H1 (cell line): ENCODE measurements at regions not wholly inside any gene's neighbourhood (a gene's known extent, or its start where the extent isn't known, plus 50 kb on each side); places are given as distances from the start of the nearest gene placed in this dataset.

Experiments used
- CTCF ChIA-PET: fragments of 300-600 bp; sonication (Branson Sonifier 250); formaldehyde crosslinking; loops from one replicate; lab custom pipeline; 2021; ENCODE audit not compliant: partially characterized antibody; lab: Charles Lee
- POLR2A ChIA-PET: fragments of 300-600 bp; sonication (Branson Sonifier 250); formaldehyde crosslinking; loops from one replicate; lab custom pipeline; 2021; ENCODE audit warnings: inconsistent platforms; ENCODE audit not compliant: partially characterized antibody; lab: Charles Lee
- DNase-seq, 2 experiments: peaks; one replicate each; pipeline versions ENCODE4 v3.0.0 to v3.0.0-alpha.2; 2010 to 2022; ENCODE audit warnings: low spot score in 2 of 2, low read depth in 1 of 2, mixed read lengths in 1 of 2
- FAIRE-seq: peaks from 2 replicates; lab custom pipeline; 2011; peaks lifted over from hg19 to GRCh38; lab: Jason Lieb, UNC
- H2AFZ ChIP-seq: 2 replicates; pipeline ENCODE4 v1.8.1; 2012; ENCODE audit warnings: low read length, inconsistent platforms
- H2AK5ac ChIP-seq: 2 replicates; pipeline ENCODE4 v1.6.1; 2013; ENCODE audit warnings: low read depth, low read length
- H2BK120ac ChIP-seq: replicated peaks from 2 replicates; pipeline ENCODE3; 2013; ENCODE audit warnings: low read depth, low read length, inconsistent platforms
- H2BK12ac ChIP-seq: 2 replicates; pipeline ENCODE4 v1.6.1; 2013; ENCODE audit warnings: low read depth, low read length
- H2BK15ac ChIP-seq: 2 replicates; pipeline ENCODE4 v1.6.1; 2013; ENCODE audit warnings: low read length
- H2BK20ac ChIP-seq: 2 replicates; pipeline ENCODE4 v1.6.1; 2013; ENCODE audit warnings: low read length
- H2BK5ac ChIP-seq: 2 replicates; pipeline ENCODE4 v1.6.1; 2013; ENCODE audit warnings: low read depth, low read length
- H3K14ac ChIP-seq: 2 replicates; pipeline ENCODE4 v1.6.1; 2013; ENCODE audit warnings: inconsistent platforms; ENCODE audit not compliant: insufficient read length
- H3K18ac ChIP-seq: 2 replicates; pipeline ENCODE4 v1.6.1; 2013; ENCODE audit warnings: low read length; ENCODE audit errors: extremely low read depth
- H3K23ac ChIP-seq: 2 replicates; pipeline ENCODE4 v1.6.1; 2013; ENCODE audit warnings: inconsistent platforms; ENCODE audit not compliant: insufficient read length
- H3K23me2 ChIP-seq: 2 replicates; pipeline ENCODE4 v1.6.1; 2013; ENCODE audit warnings: low read depth, low read length
- H3K27ac ChIP-seq: 2 replicates; pipeline ENCODE4 v1.6.1; 2011; ENCODE audit warnings: low read depth, low read length, inconsistent platforms
- H3K27me3 ChIP-seq, 4 experiments: replicated peaks in 1 of 4; 1 replicate in 1 of 4; 2 replicates in 3 of 4; pipeline versions ENCODE4 v1.6.1 to v1.8.1; 2011 to 2013; ENCODE audit warnings: low read length in 3 of 4, mild to moderate bottlenecking in 3 of 4, inconsistent platforms in 2 of 4, mixed read lengths in 2 of 4, moderate library complexity in 1 of 4; ENCODE audit not compliant: control insufficient read depth in 3 of 4, insufficient read depth in 3 of 4; ENCODE audit errors: extremely low read depth in 1 of 4
- H3K36me3 ChIP-seq, 4 experiments: 2 replicates each; pipeline versions ENCODE4 v1.6.1 to v1.8.1; 2011 to 2013; ENCODE audit warnings: mild to moderate bottlenecking in 4 of 4, low read length in 3 of 4, moderate library complexity in 2 of 4, control low read depth in 1 of 4, inconsistent platforms in 1 of 4; ENCODE audit not compliant: insufficient read depth in 4 of 4, control insufficient read depth in 2 of 4
- H3K4ac ChIP-seq: replicated peaks from 2 replicates; pipeline ENCODE3; 2013; ENCODE audit warnings: low read length, low read depth, mixed read lengths, inconsistent platforms; ENCODE audit not compliant: insufficient read length
- H3K4me1 ChIP-seq, 4 experiments: replicated peaks in 1 of 4; 1 replicate in 1 of 4; 2 replicates in 3 of 4; pipeline versions ENCODE4 v1.6.1 to v1.8.1; 2011 to 2013; ENCODE audit warnings: low read length in 3 of 4, inconsistent platforms in 2 of 4, mixed read lengths in 1 of 4; ENCODE audit not compliant: insufficient read depth in 4 of 4, control insufficient read depth in 3 of 4
- H3K4me2 ChIP-seq, 2 experiments: 2 replicates each; pipeline versions ENCODE4 v1.6.1 to v1.8.1; 2011 to 2013; ENCODE audit warnings: low read depth in 2 of 2, low read length in 2 of 2, control low read depth in 1 of 2, inconsistent platforms in 1 of 2, mild to moderate bottlenecking in 1 of 2; ENCODE audit not compliant: insufficient read depth in 1 of 2
- H3K4me3 ChIP-seq, 4 experiments: fragments of 200-600, 300-600 bp in 1 of 4; sonication (generic), shearing (Covaris generic), sonication (Bioruptor Twin) in 1 of 4; 2 replicates each; pipeline versions ENCODE4 v1.5.1 to v1.8.1; 2011 to 2016; ENCODE audit warnings: low read length in 4 of 4, low read depth in 3 of 4, control low read depth in 2 of 4, inconsistent platforms in 2 of 4, mild to moderate bottlenecking in 2 of 4, mixed read lengths in 1 of 4, moderate library complexity in 1 of 4; ENCODE audit not compliant: insufficient read depth in 2 of 4; ENCODE audit errors: extremely low read depth in 1 of 4
- H3K56ac ChIP-seq: replicated peaks from 2 replicates; pipeline ENCODE3; 2013; ENCODE audit warnings: low read depth, mild to moderate bottlenecking, mixed read lengths, low read length, inconsistent platforms; ENCODE audit not compliant: insufficient read length
- H3K79me1 ChIP-seq: 2 replicates; pipeline ENCODE4 v1.6.1; 2013; ENCODE audit warnings: low read depth, low read length, control low read depth
- H3K79me2 ChIP-seq, 2 experiments: 2 replicates each; pipeline versions ENCODE4 v1.6.1 to v1.8.1; 2012 to 2013; ENCODE audit warnings: low read length in 2 of 2, mild to moderate bottlenecking in 2 of 2, inconsistent platforms in 1 of 2; ENCODE audit not compliant: insufficient read depth in 2 of 2, control insufficient read depth in 1 of 2
- H3K9ac ChIP-seq, 4 experiments: replicated peaks in 1 of 4; 1 replicate in 1 of 4; 2 replicates in 3 of 4; pipeline versions ENCODE4 v1.6.1 to v1.8.1; 2011 to 2013; ENCODE audit warnings: low read depth in 3 of 4, low read length in 3 of 4, control low read depth in 2 of 4, mild to moderate bottlenecking in 2 of 4, moderate library complexity in 2 of 4, inconsistent platforms in 1 of 4; ENCODE audit errors: extremely low read depth in 1 of 4
- H3K9me3 ChIP-seq, 2 experiments: 2 replicates each; pipeline versions ENCODE4 v1.6.1 to v1.8.1; 2012 to 2013; ENCODE audit warnings: mild to moderate bottlenecking in 2 of 2, moderate library complexity in 2 of 2, control low read depth in 1 of 2, inconsistent platforms in 1 of 2, low read depth in 1 of 2, low read length in 1 of 2, mixed read lengths in 1 of 2; ENCODE audit not compliant: insufficient read depth in 2 of 2
- H4K20me1 ChIP-seq, 2 experiments: replicated peaks in 1 of 2; 2 replicates each; pipeline versions ENCODE3 to v1.8.1; 2011 to 2013; ENCODE audit warnings: inconsistent platforms in 2 of 2, low read length in 2 of 2, mild to moderate bottlenecking in 1 of 2; ENCODE audit not compliant: insufficient read depth in 2 of 2, control insufficient read depth in 1 of 2
- H4K5ac ChIP-seq: 2 replicates; pipeline ENCODE4 v1.6.1; 2013; ENCODE audit warnings: low read length, low read depth, mixed read lengths, inconsistent platforms; ENCODE audit not compliant: insufficient read length
- H4K8ac ChIP-seq: 2 replicates; pipeline ENCODE4 v1.8.0; 2013; ENCODE audit warnings: mild to moderate bottlenecking, moderate library complexity, low read length, inconsistent platforms; ENCODE audit not compliant: insufficient read depth; ENCODE audit errors: extremely low read depth
- H4K91ac ChIP-seq: replicated peaks from 2 replicates; pipeline ENCODE3; 2013; ENCODE audit warnings: low read length, mixed read lengths, inconsistent platforms; ENCODE audit not compliant: insufficient read length
- CBX5 ChIP-seq: fragments of 300-800, 300-1000 bp; sonication (generic); IDR thresholded peaks from 2 replicates; pipeline ENCODE4 v1.7.1; 2016; ENCODE audit warnings: antibody characterized with exemption, low read length, low read depth
- NANOG ChIP-seq: IDR thresholded peaks from 2 replicates; pipeline ENCODE4 v1.6.1; 2011; ENCODE audit warnings: low read length, low read depth, mild to moderate bottlenecking, inconsistent platforms; ENCODE audit not compliant: insufficient read depth, poor library complexity, severe bottlenecking
- RAD21 ChIP-seq, 2 experiments: IDR thresholded peaks in 1 of 2; conservative IDR thresholded peaks in 1 of 2; 2 replicates each; pipeline ENCODE4 v1.6.1; 2011; ENCODE audit warnings: low read depth in 2 of 2, low read length in 2 of 2, improper control_type of control experiment in 1 of 2, inconsistent platforms in 1 of 2, mild to moderate bottlenecking in 1 of 2, moderate library complexity in 1 of 2
- TAF1 ChIP-seq: IDR thresholded peaks from 2 replicates; pipeline ENCODE4 v1.6.1; 2011; ENCODE audit warnings: mild to moderate bottlenecking, low read depth, low read length
- WGBS, 2 experiments: shearing (Covaris generic) in 1 of 2; methylation state at CpG; one replicate each; pipeline versions ENCODE4 v1.1.6 to v1.1.7; 2013 to 2015; ENCODE audit warnings: low lambda C conversion rate in 2 of 2, mixed read lengths in 2 of 2, inconsistent platforms in 1 of 2, low coverage in 1 of 2, missing lambda C conversion rate in 1 of 2; ENCODE audit not compliant: insufficient replicate concordance in 2 of 2, insufficient coverage in 1 of 2, insufficient read length in 1 of 2; ENCODE audit errors: extremely low coverage in 1 of 2, missing lambda C conversion rate in 1 of 2; 5-methylcytosine and 5-hydroxymethylcytosine counted together

DNA sequence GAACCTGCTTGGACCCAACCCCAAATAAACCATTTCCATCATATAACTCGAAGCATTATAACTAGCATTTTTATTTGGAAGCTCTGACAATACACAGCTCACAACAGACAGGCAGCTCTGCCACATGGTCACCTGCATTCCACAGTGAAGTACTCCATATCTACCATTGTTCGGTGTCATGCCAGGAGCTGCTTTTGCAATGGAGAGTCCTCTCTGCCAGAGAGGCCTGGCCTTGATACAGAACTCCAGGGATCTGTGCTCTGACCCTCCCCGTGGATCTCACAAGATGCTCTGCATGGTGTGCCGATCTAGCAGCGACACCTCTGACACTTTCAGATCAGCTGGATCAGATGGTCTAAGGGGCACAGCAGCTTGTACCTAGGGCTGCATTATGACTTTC is 109.6 kb downstream of the SYF2 start:
- H3K4me1 ChIP-seq: no peaks in the 10 kb centered on the region
- no peak overlapping the region for H2BK12ac ChIP-seq
- H4K8ac ChIP-seq: no peak overlapping the region
- H2AK5ac ChIP-seq: no peak overlapping the region
- H3K79me2 ChIP-seq: no peaks in the 10 kb centered on the region
- no peak overlapping the region for H4K91ac ChIP-seq
- no peak overlapping the region for H2BK120ac ChIP-seq
- no peaks in the 10 kb centered on the region for H3K27me3 ChIP-seq
- DNase-seq (no peak), FAIRE-seq (no peak)
- no peak overlapping the region for H2AFZ ChIP-seq
- H3K79me1 ChIP-seq: no peaks in the 10 kb centered on the region
- H2BK20ac ChIP-seq: no peak overlapping the region
- no peak overlapping the region for H3K56ac ChIP-seq
- no peak overlapping the region for H3K4me3 ChIP-seq
- H3K23ac ChIP-seq: no peak overlapping the region
- no peaks in the 10 kb centered on the region for H3K9me3 ChIP-seq
- H4K20me1 ChIP-seq: no peaks in the 10 kb centered on the region
- H2BK5ac ChIP-seq: no peak overlapping the region
- TF ChIP-seq NANOG (no peak), RAD21 (IDR thresholded peaks at IDR 0.05 in 1 of 2, conservative IDR thresholded peaks at IDR 0.05 in 1 of 2; ENCODE audit: low read depth in 2 of 2, low read length in 2 of 2) (no peak), TAF1 (no peak), CBX5 (no peak)
- no peak overlapping the region for H2BK15ac ChIP-seq
- H3K14ac ChIP-seq: no peak overlapping the region
- H3K18ac ChIP-seq: no peak overlapping the region
- no peaks in the 10 kb centered on the region for H3K36me3 ChIP-seq
- CTCF ChIA-PET: interaction anchor here (0.6 to 1.4 kb wide), 4 partner anchors 26 to 273 kb away, joined by 3 to 6 read pairs (median 4); no protein-coding TSS in a partner anchor
- no peaks in the 10 kb centered on the region for H3K23me2 ChIP-seq
- H3K4me2 ChIP-seq: no peak overlapping the region
- 80% methylated on average over 5 of the region's 5 CpGs; no CpG with 5 or more reads in 1 of the 2 experiments for WGBS, 2 experiments
- no peak overlapping the region for H3K27ac ChIP-seq
- no peak overlapping the region for H3K4ac ChIP-seq
- POLR2A ChIA-PET: no interaction called here
- H3K9ac ChIP-seq: no peak overlapping the region
- H4K5ac ChIP-seq: no peak overlapping the region
